ENCODE measurements at regions not wholly inside any gene's neighbourhood (a gene's known extent, or its start where the extent isn't known, plus 50 kb on each side); places are given as distances from the start of the nearest gene placed in this dataset.

- no peak overlapping the region for H3K27ac Mint-ChIP-seq
These were observed 586.3 kb downstream of the PLA2G4A start for GRCh38 chr1:187415065-187415464.

DNA sequence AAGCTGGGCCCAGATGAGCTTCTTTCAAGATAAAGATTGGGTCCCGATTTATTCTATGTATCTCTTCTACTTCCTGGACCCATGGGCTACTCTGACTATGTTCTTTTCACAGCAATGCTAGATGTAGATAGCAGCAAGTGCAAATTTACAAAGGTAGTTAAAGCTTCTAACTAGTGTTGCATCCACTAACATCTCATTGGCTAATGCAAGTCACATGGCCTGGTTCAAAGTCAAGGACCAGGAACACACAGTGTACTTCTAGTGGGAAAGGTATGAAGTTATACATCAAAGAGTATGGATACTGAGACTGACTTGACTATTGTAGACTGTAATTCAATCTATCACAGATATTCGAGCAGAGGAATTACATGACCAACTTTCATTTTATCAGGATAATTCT lies 588.8 kb downstream of the PLA2G4A start:
- no peaks in the 10 kb centered on the region for H3K36me3 Mint-ChIP-seq (ENCODE audit: insufficient read depth)

More at GRCh38 chr1:187415065-187415464, 586.3 kb downstream of the PLA2G4A start:
- Mint-ChIP-seq H3K4me1 (ENCODE audit: low read depth) (peaks cover 12% of the 10 kb centered on the region), H3K9me3 (ENCODE audit: low read depth) (peaks cover 11% of the 10 kb centered on the region), H3K36me3 (ENCODE audit: insufficient read depth) (no peaks in the 10 kb centered on the region), H3K4me3 (ENCODE audit: low read depth) (no peak overlapping the region), H3K27me3 (no peaks in the 10 kb centered on the region)
- no peak for DNase-seq (ENCODE audit: low spot score, unreplicated experiment)
- no peak for TF ChIP-seq CTCF (IDR thresholded peaks at IDR 0.05; ENCODE audit: unreplicated experiment)

DNA sequence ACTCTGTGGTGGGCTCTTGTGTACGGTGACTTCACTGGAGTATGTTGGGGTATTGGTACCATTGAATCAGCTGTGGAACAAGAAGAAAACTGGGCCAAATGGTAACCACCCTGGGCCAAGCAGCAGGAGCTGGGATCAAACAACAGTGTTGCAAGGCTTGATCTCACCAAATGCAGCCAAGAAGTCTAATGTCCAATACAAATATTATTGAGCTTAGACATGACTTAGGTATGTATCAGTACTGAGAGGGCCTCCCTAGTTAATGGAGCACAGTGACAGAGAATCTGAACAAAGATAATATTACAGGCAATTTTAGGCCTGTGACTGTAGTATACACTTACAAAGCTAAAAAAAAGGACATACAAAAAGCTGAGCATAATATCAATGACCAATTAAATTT lies 604.8 kb downstream of the PLA2G4A start:
- Mint-ChIP-seq H3K36me3 (ENCODE audit: insufficient read depth) (no peaks in the 10 kb centered on the region), H3K27ac (no peak overlapping the region), H3K4me3 (ENCODE audit: low read depth) (no peak overlapping the region), H3K27me3 (no peaks in the 10 kb centered on the region), H3K4me1 (ENCODE audit: low read depth) (no peaks in the 10 kb centered on the region), H3K9me3 (ENCODE audit: low read depth) (no peaks in the 10 kb centered on the region)
- no peak for TF ChIP-seq CTCF (IDR thresholded peaks at IDR 0.05; ENCODE audit: unreplicated experiment)
- DNase-seq (ENCODE audit: low spot score, unreplicated experiment), result no peak

More for the DNA sequence above, 588.8 kb downstream of the PLA2G4A start:
- no peak for TF ChIP-seq CTCF (IDR thresholded peaks at IDR 0.05; ENCODE audit: unreplicated experiment)
- peaks cover 7% of the 10 kb centered on the region for H3K9me3 Mint-ChIP-seq (ENCODE audit: low read depth)
- H3K27ac Mint-ChIP-seq, result no peak overlapping the region
- H3K4me3 Mint-ChIP-seq (ENCODE audit: low read depth), result no peak overlapping the region
- DNase-seq (ENCODE audit: low spot score, unreplicated experiment), result no peak
- peaks cover 12% of the 10 kb centered on the region for H3K4me1 Mint-ChIP-seq (ENCODE audit: low read depth)
- H3K27me3 Mint-ChIP-seq, result no peaks in the 10 kb centered on the region

- Mint-ChIP-seq H3K4me3 (ENCODE audit: low read depth) (no peak overlapping the region), H3K27me3 (no peaks in the 10 kb centered on the region), H3K36me3 (ENCODE audit: insufficient read depth) (no peaks in the 10 kb centered on the region), H3K27ac (no peak overlapping the region), H3K9me3 (ENCODE audit: low read depth) (no peaks in the 10 kb centered on the region), H3K4me1 (ENCODE audit: low read depth) (no peaks in the 10 kb centered on the region)
- no peak for TF ChIP-seq CTCF (IDR thresholded peaks at IDR 0.05; ENCODE audit: unreplicated experiment)
- no peak for DNase-seq (ENCODE audit: low spot score, unreplicated experiment)
These were observed 613.9 kb downstream of the PLA2G4A start for GRCh38 chr1:187442603-187443002.

GRCh38 chr1:187443939-187444338 lies 615.2 kb downstream of the PLA2G4A start:
- Mint-ChIP-seq H3K4me3 (ENCODE audit: low read depth) (no peak overlapping the region), H3K9me3 (ENCODE audit: low read depth) (no peaks in the 10 kb centered on the region), H3K27ac (no peak overlapping the region), H3K4me1 (ENCODE audit: low read depth) (no peaks in the 10 kb centered on the region), H3K27me3 (no peaks in the 10 kb centered on the region), H3K36me3 (ENCODE audit: insufficient read depth) (no peaks in the 10 kb centered on the region)
- no peak for TF ChIP-seq CTCF (IDR thresholded peaks at IDR 0.05; ENCODE audit: unreplicated experiment)
- DNase-seq (ENCODE audit: low spot score, unreplicated experiment), result no peak

Data from progenitor cell of endocrine pancreas (in vitro differentiated cells).